OCI-LY7 (cell line): ENCODE measurements at regions not wholly inside any gene's neighbourhood (a gene's known extent, or its start where the extent isn't known, plus 50 kb on each side); places are given as distances from the start of the nearest gene placed in this dataset.

ENCODE experiments used
- BruUV-seq: library from RNA; stranded (reverse); fragments of 400-500 nt; replicated peaks from 2 replicates; lab custom pipeline; 2021; lab: Mats Ljungman, UMichigan
- CTCF ChIA-PET: fragments of 300-600 bp; sonication (Branson Sonifier 250); formaldehyde crosslinking; loops from one replicate; lab custom pipeline; 2022; ENCODE audit warnings: antibody characterized with exemption; ENCODE audit not compliant: unreplicated experiment; lab: Charles Lee
- POLR2A ChIA-PET: fragments of 300-600 bp; sonication (Branson Sonifier 250); formaldehyde crosslinking; loops from one replicate; lab custom pipeline; 2022; ENCODE audit warnings: antibody characterized with exemption; lab: Charles Lee
- DNase-seq: peaks from one replicate; pipeline ENCODE4 v3.0.0-alpha.2; 2015; ENCODE audit warnings: low spot score
- H2AFZ ChIP-seq: fragments of 200-600 bp; sonication (generic), shearing (Covaris generic); 2 replicates; pipeline ENCODE4 v1.6.1; 2014; ENCODE audit warnings: mild to moderate bottlenecking, antibody characterized with exemption, low read length, moderate library complexity
- H3K27ac ChIP-seq: fragments of 200-600 bp; sonication (generic); 2 replicates; pipeline ENCODE4 v1.5.1; 2014; ENCODE audit warnings: mixed run types, low read depth, mild to moderate bottlenecking, moderate library complexity, low read length, inconsistent platforms; ENCODE audit not compliant: poor library complexity, severe bottlenecking
- H3K36me3 ChIP-seq: fragments of 200-600 bp; sonication (generic); 2 replicates; pipeline ENCODE4 v1.6.1; 2014; ENCODE audit warnings: mild to moderate bottlenecking, antibody characterized with exemption, low read length, moderate library complexity, mixed read lengths; ENCODE audit not compliant: insufficient read depth
- H3K4me1 ChIP-seq: fragments of 200-600 bp; sonication (generic); 2 replicates; pipeline ENCODE4 v1.5.1; 2014; ENCODE audit warnings: mild to moderate bottlenecking, low read length; ENCODE audit not compliant: insufficient read depth, poor library complexity, severe bottlenecking
- H3K4me2 ChIP-seq: fragments of 200-600 bp; sonication (generic); 2 replicates; pipeline ENCODE4 v1.6.1; 2014; ENCODE audit warnings: mild to moderate bottlenecking, low read length
- H3K4me3 ChIP-seq: fragments of 200-600 bp; sonication (generic); 2 replicates; pipeline ENCODE4 v1.5.1; 2014; ENCODE audit warnings: mild to moderate bottlenecking, low read depth, low read length; ENCODE audit not compliant: poor library complexity, severe bottlenecking
- H3K79me2 ChIP-seq: fragments of 200-600 bp; sonication (generic); 2 replicates; pipeline ENCODE4 v1.6.1; 2016; ENCODE audit warnings: low read depth, mild to moderate bottlenecking, low read length, moderate library complexity, mixed read lengths; ENCODE audit not compliant: insufficient read depth
- H3K9me2 ChIP-seq: fragments of 200-600 bp; sonication (generic); 2 replicates; pipeline ENCODE4 v1.6.1; 2016; ENCODE audit warnings: mild to moderate bottlenecking, low read length, mixed read lengths; ENCODE audit not compliant: insufficient read depth
- H3K9me3 ChIP-seq: fragments of 200-600 bp; sonication (generic); 2 replicates; pipeline ENCODE4 v1.6.1; 2014; ENCODE audit warnings: mild to moderate bottlenecking, mixed run types, low read length, mixed read lengths
- H4K20me1 ChIP-seq: fragments of 200-600 bp; sonication (generic); 2 replicates; pipeline ENCODE4 v1.6.1; 2014; ENCODE audit warnings: mild to moderate bottlenecking, antibody characterized with exemption, low read length, moderate library complexity, mixed read lengths; ENCODE audit not compliant: insufficient read depth
- EZH2phosphoT487 ChIP-seq: fragments of 200-600 bp; sonication (generic); IDR thresholded peaks from 2 replicates; pipeline ENCODE4 v1.6.1; 2018; ENCODE audit warnings: low read depth, borderline replicate concordance, mild to moderate bottlenecking, mixed run types, antibody characterized with exemption, low read length, moderate library complexity, mixed read lengths
- intact Hi-C: fragments of 100-400 bp; cut with micrococcal nuclease; formaldehyde crosslinking; loops from one replicate; pipeline ENCODE4 v1.10.0; 2022; ENCODE audit not compliant: unreplicated experiment
- TF ChIP-seq, protein P1 (sequence below): fragments of 200-600 bp; sonication (generic); conservative IDR thresholded peaks from 2 replicates; pipeline ENCODE4 v1.5.1; 2014; ENCODE audit warnings: mild to moderate bottlenecking, antibody characterized with exemption, low read length, moderate library complexity, mixed read lengths

DNA sequence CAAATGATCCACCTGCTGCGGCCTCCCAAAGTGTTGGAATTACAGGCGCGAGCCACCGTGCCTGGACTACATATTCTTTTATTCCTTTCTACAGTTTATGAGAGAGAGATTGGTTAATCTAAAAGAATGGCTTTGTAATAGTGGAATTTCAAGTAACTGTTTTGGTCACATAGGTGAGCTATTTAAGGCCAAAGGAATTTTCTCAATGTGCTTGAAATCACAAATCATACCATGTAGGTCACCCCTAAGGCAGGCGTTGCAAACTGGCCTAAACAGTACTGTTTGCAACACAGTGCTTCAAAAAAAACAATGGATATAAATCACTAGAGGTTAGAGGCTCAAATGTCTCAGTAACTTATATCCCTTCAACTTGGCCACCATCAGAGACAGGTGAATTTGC lies 103.7 kb upstream of the PTPRR start:
- Histone ChIP-seq H3K4me1 (no peaks in the 10 kb centered on the region), H3K27ac (no peak overlapping the region), H3K79me2 (no peaks in the 10 kb centered on the region), H2AFZ (no peak overlapping the region), H4K20me1 (no peaks in the 10 kb centered on the region), H3K9me2 (no peaks in the 10 kb centered on the region), H3K4me2 (no peak overlapping the region), H3K9me3 (no peaks in the 10 kb centered on the region), H3K36me3 (no peaks in the 10 kb centered on the region), H3K4me3 (no peak overlapping the region)
- ChIA-PET CTCF (no interaction called here), POLR2A (no interaction called here)
- DNase-seq, result no peak
- no TSS peak for BruUV-seq
- intact Hi-C loops, result no loop called here
- TF ChIP-seq EZH2phosphoT487, result no peak
- TF ChIP-seq, protein P1, sequence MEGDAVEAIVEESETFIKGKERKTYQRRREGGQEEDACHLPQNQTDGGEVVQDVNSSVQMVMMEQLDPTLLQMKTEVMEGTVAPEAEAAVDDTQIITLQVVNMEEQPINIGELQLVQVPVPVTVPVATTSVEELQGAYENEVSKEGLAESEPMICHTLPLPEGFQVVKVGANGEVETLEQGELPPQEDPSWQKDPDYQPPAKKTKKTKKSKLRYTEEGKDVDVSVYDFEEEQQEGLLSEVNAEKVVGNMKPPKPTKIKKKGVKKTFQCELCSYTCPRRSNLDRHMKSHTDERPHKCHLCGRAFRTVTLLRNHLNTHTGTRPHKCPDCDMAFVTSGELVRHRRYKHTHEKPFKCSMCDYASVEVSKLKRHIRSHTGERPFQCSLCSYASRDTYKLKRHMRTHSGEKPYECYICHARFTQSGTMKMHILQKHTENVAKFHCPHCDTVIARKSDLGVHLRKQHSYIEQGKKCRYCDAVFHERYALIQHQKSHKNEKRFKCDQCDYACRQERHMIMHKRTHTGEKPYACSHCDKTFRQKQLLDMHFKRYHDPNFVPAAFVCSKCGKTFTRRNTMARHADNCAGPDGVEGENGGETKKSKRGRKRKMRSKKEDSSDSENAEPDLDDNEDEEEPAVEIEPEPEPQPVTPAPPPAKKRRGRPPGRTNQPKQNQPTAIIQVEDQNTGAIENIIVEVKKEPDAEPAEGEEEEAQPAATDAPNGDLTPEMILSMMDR, result no peak

DNA sequence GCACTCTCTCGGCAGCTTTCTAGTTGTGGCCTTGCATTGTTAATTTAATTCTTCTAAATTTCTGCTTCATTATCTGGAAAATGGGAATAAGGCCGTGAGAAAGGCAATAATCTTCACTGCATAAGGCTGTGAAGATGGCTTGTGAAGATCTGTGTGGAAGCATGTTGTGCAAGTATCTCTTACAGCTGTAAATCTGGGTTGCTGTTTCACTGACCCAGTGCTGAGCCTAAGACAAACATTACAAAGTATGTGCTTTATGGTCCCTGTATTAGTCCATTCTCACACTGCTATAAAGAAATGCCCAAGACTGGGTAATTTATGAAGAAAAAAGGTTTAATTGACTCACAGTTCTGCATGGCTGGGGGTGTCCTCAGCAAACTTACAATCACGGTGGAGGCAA lies 101.0 kb upstream of the PTPRR start:
- Histone ChIP-seq H3K4me1 (no peaks in the 10 kb centered on the region), H3K9me2 (no peaks in the 10 kb centered on the region), H3K4me2 (no peak overlapping the region), H3K27ac (no peak overlapping the region), H4K20me1 (no peaks in the 10 kb centered on the region), H3K79me2 (no peaks in the 10 kb centered on the region), H3K9me3 (no peaks in the 10 kb centered on the region), H2AFZ (no peak overlapping the region), H3K4me3 (no peak overlapping the region), H3K36me3 (no peaks in the 10 kb centered on the region)
- POLR2A ChIA-PET, result interaction anchor here (1.8 kb wide), 1 partner anchor 8 kb away, joined by 4 read pairs; no protein-coding TSS in a partner anchor
- intact Hi-C loops, result no loop called here
- no peak for TF ChIP-seq EZH2phosphoT487
- TF ChIP-seq, protein P1, result no peak
- no peak for DNase-seq
- CTCF ChIA-PET, result no interaction called here
- BruUV-seq, result no TSS peak

DNA sequence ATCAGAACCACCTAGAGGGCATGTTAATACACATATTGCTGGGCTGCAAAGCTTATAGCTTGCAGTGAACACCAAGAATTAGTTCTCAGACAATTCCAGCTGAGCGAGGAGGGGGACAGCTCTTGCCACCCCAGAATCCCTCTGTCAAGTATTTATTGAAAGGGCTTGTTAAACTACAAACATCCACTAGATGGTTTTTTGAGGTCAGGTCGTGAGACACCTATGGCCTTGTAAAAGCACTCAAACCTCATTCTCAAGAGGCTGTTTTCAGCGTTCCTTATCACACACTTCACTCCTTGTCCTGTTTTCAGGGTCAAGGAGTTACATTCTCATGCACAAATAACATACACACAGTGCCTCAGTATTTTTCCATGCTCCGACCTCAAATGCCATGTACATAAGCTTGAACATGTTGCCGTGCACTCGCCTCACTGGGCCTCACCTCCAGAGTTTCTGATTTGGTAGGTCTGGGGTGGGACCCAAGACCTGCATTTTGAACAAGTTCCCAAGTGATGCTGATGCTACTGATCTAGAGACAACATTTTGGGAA lies 98.8 kb upstream of the PTPRR start:
- H4K20me1 ChIP-seq, result no peaks in the 10 kb centered on the region
- no peak overlapping the region for H3K27ac ChIP-seq
- no peaks in the 10 kb centered on the region for H3K36me3 ChIP-seq
- no peaks in the 10 kb centered on the region for H3K9me3 ChIP-seq
- ChIA-PET POLR2A (interaction anchor here (1.0 to 1.1 kb wide), 2 partner anchors 36 to 51 kb away, joined by 3 to 4 read pairs; no protein-coding TSS in a partner anchor), CTCF (no interaction called here)
- H2AFZ ChIP-seq, result no peak overlapping the region
- intact Hi-C loops, result no loop called here
- H3K4me2 ChIP-seq, result no peak overlapping the region
- H3K9me2 ChIP-seq, result no peaks in the 10 kb centered on the region
- BruUV-seq, result no TSS peak
- no peak overlapping the region for H3K4me3 ChIP-seq
- no peaks in the 10 kb centered on the region for H3K79me2 ChIP-seq
- no peak for DNase-seq
- H3K4me1 ChIP-seq, result no peaks in the 10 kb centered on the region
- TF ChIP-seq, protein P1, result no peak
- TF ChIP-seq EZH2phosphoT487, result no peak
